H9 (cell line): ENCODE measurements at regions not wholly inside any gene's neighbourhood (a gene's known extent, or its start where the extent isn't known, plus 50 kb on each side); places are given as distances from the start of the nearest gene placed in this dataset.

ENCODE experiments used
- DNase-seq: peaks from one replicate; pipeline ENCODE4 v3.0.0-alpha.2; 2017
- H2AFZ ChIP-seq: one replicate; pipeline ENCODE4 v1.6.1; 2013; ENCODE audit warnings: mild to moderate bottlenecking, low read length, control low read depth, moderate library complexity
- H2AK5ac ChIP-seq: 2 replicates; pipeline ENCODE4 v1.6.1; 2013; ENCODE audit warnings: low read length, control low read depth, mixed read lengths; ENCODE audit not compliant: insufficient read length
- H2BK120ac ChIP-seq: one replicate; pipeline ENCODE4 v1.6.1; 2013; ENCODE audit warnings: low read depth, mild to moderate bottlenecking, low read length, control low read depth, inconsistent platforms; ENCODE audit not compliant: poor library complexity, severe bottlenecking
- H2BK12ac ChIP-seq: 2 replicates; pipeline ENCODE4 v1.6.1; 2013; ENCODE audit warnings: low read length, control low read depth, mixed read lengths, low read depth; ENCODE audit not compliant: insufficient read length
- H2BK15ac ChIP-seq: 2 replicates; pipeline ENCODE4 v1.6.1; 2013; ENCODE audit warnings: low read depth, low read length, control low read depth
- H2BK20ac ChIP-seq: one replicate; pipeline ENCODE4 v1.6.1; 2013; ENCODE audit warnings: low read depth, mild to moderate bottlenecking, low read length, control low read depth, inconsistent platforms; ENCODE audit not compliant: poor library complexity, severe bottlenecking
- H2BK5ac ChIP-seq: 2 replicates; pipeline ENCODE4 v1.6.1; 2013; ENCODE audit warnings: low read length, control low read depth, mixed read lengths; ENCODE audit not compliant: insufficient read length
- H3K14ac ChIP-seq: 2 replicates; pipeline ENCODE4 v1.6.1; 2013; ENCODE audit warnings: low read length, control low read depth; ENCODE audit not compliant: insufficient read depth
- H3K18ac ChIP-seq: 2 replicates; pipeline ENCODE4 v1.6.1; 2013; ENCODE audit warnings: low read depth, mild to moderate bottlenecking, mixed read lengths, low read length, control low read depth; ENCODE audit not compliant: insufficient read length
- H3K23ac ChIP-seq: 2 replicates; pipeline ENCODE4 v1.6.1; 2013; ENCODE audit warnings: low read length, control low read depth, mixed read lengths, low read depth; ENCODE audit not compliant: insufficient read length
- H3K23me2 ChIP-seq: 2 replicates; pipeline ENCODE4 v1.6.1; 2013; ENCODE audit warnings: low read depth, mild to moderate bottlenecking, mixed read lengths, low read length, control low read depth; ENCODE audit not compliant: insufficient read length, poor library complexity, severe bottlenecking
- H3K27ac ChIP-seq: 2 replicates; pipeline ENCODE4 v1.5.1; 2013; ENCODE audit warnings: low read length, control low read depth, mixed read lengths, low read depth; ENCODE audit not compliant: insufficient read length
- H3K27me3 ChIP-seq: 2 replicates; pipeline ENCODE4 v1.6.1; 2013; ENCODE audit warnings: low read length, control low read depth, inconsistent platforms; ENCODE audit not compliant: insufficient read depth
- H3K4ac ChIP-seq: 2 replicates; pipeline ENCODE4 v1.6.1; 2013; ENCODE audit warnings: low read depth, mild to moderate bottlenecking, control low read depth, inconsistent platforms, low read length, moderate library complexity
- H3K4me1 ChIP-seq: 2 replicates; pipeline ENCODE4 v1.6.1; 2013; ENCODE audit warnings: low read length, control low read depth, inconsistent platforms; ENCODE audit not compliant: insufficient read depth
- H3K4me2 ChIP-seq: 2 replicates; pipeline ENCODE4 v1.6.1; 2013; ENCODE audit warnings: low read length, control low read depth, mixed read lengths; ENCODE audit not compliant: insufficient read length, insufficient read depth
- H3K56ac ChIP-seq: 2 replicates; pipeline ENCODE4 v1.6.1; 2013; ENCODE audit warnings: low read depth, mild to moderate bottlenecking, mixed read lengths, low read length, control low read depth; ENCODE audit not compliant: insufficient read length
- H3K79me1 ChIP-seq: 2 replicates; pipeline ENCODE4 v1.6.1; 2013; ENCODE audit warnings: low read depth, mild to moderate bottlenecking, moderate library complexity, low read length, control low read depth, inconsistent platforms; ENCODE audit not compliant: insufficient read depth, poor library complexity, severe bottlenecking
- H3K79me2 ChIP-seq: 2 replicates; pipeline ENCODE4 v1.6.1; 2013; ENCODE audit warnings: low read length, control low read depth, inconsistent platforms; ENCODE audit not compliant: insufficient read depth
- H3K9ac ChIP-seq: 2 replicates; pipeline ENCODE4 v1.6.1; 2013; ENCODE audit warnings: low read length, control low read depth, mixed read lengths; ENCODE audit not compliant: insufficient read length; ENCODE audit errors: extremely low read depth
- H3K9me3 ChIP-seq: one replicate; pipeline ENCODE4 v1.6.1; 2013; ENCODE audit warnings: low read depth, low read length, inconsistent platforms; ENCODE audit not compliant: control insufficient read depth
- H3T11ph ChIP-seq: one replicate; pipeline ENCODE4 v1.6.1; 2013; ENCODE audit warnings: mild to moderate bottlenecking, low read length, control low read depth, inconsistent platforms
- H4K20me1 ChIP-seq: one replicate; pipeline ENCODE4 v1.6.1; 2013; ENCODE audit not compliant: control insufficient read depth, insufficient read length, insufficient read depth
- H4K5ac ChIP-seq: 2 replicates; pipeline ENCODE4 v1.6.1; 2013; ENCODE audit warnings: low read depth, mild to moderate bottlenecking, mixed read lengths, low read length, control low read depth; ENCODE audit not compliant: insufficient read length
- H4K8ac ChIP-seq: replicated peaks from 2 replicates; pipeline ENCODE4 v1.6.1; 2013; ENCODE audit warnings: low read length, control low read depth, mixed read lengths, low read depth; ENCODE audit not compliant: insufficient read length
- H4K91ac ChIP-seq: 2 replicates; pipeline ENCODE4 v1.6.1; 2013; ENCODE audit warnings: low read depth, mild to moderate bottlenecking, moderate library complexity, mixed read lengths, low read length, control low read depth; ENCODE audit not compliant: insufficient read length
- H3K27ac Mint-ChIP-seq, 3 experiments: 2 replicates in 2 of 3; 3 replicates in 1 of 3; pipeline ENCODE4 v1.8.0; 2020 to 2021; ENCODE audit warnings: mixed read lengths in 3 of 3, mild to moderate bottlenecking in 1 of 3, moderate library complexity in 1 of 3
- H3K27me3 Mint-ChIP-seq: 2 replicates; pipeline ENCODE4 v1.8.0; 2021; ENCODE audit warnings: low read depth, mild to moderate bottlenecking, moderate library complexity, mixed read lengths
- H3K36me3 Mint-ChIP-seq, 3 experiments: 2 replicates in 2 of 3; 3 replicates in 1 of 3; pipeline ENCODE4 v1.8.0; 2020 to 2021; ENCODE audit warnings: low read depth in 3 of 3, mixed read lengths in 3 of 3; ENCODE audit not compliant: insufficient read depth in 1 of 3
- H3K4me1 Mint-ChIP-seq, 2 experiments: 2 replicates each; pipeline ENCODE4 v1.8.0; 2020; ENCODE audit warnings: mixed read lengths in 2 of 2
- H3K4me3 Mint-ChIP-seq, 2 experiments: 2 replicates in 1 of 2; 3 replicates in 1 of 2; pipeline ENCODE4 v1.8.0; 2020 to 2021; ENCODE audit warnings: mild to moderate bottlenecking in 2 of 2, mixed read lengths in 2 of 2, moderate library complexity in 1 of 2
- H3K9me3 Mint-ChIP-seq, 2 experiments: 2 replicates in 1 of 2; 3 replicates in 1 of 2; pipeline ENCODE4 v1.8.0; 2020; ENCODE audit warnings: mild to moderate bottlenecking in 2 of 2, mixed read lengths in 2 of 2, moderate library complexity in 1 of 2
- CTCF ChIP-seq: fragments of 200-600 bp; sonication (generic); conservative IDR thresholded peaks from 3 replicates; pipeline ENCODE4 v1.8.0; 2021; ENCODE audit warnings: antibody characterized with exemption, mild to moderate bottlenecking
- WGBS: extraction: QIAGEN DNeasy Blood & Tissue Kit; methylation state at CpG from one replicate; pipeline ENCODE4 v1.1.7; 2013; ENCODE audit warnings: missing lambda C conversion rate, low lambda C conversion rate, mixed read lengths; ENCODE audit not compliant: insufficient read length; ENCODE audit errors: extremely low coverage; 5-methylcytosine and 5-hydroxymethylcytosine counted together

- no peak overlapping the region for H3K27ac ChIP-seq
- Mint-ChIP-seq H3K9me3 (no peaks in the 10 kb centered on the region), H3K36me3 (no peaks in the 10 kb centered on the region), H3K27ac (no peak overlapping the region), H3K4me1 (peaks cover 24 to 41% of the 10 kb centered on the region in 2 experiments), H3K27me3 (peaks cover 6% of the 10 kb centered on the region), H3K4me3 (no peak overlapping the region)
- H3K56ac ChIP-seq = no peak overlapping the region
- H3K4ac ChIP-seq = no peak overlapping the region
- H3K27me3 ChIP-seq = no peaks in the 10 kb centered on the region
- no peak overlapping the region for H2AFZ ChIP-seq
- DNase-seq = peak; percentile 28
- no peak overlapping the region for H2BK20ac ChIP-seq
- H2BK5ac ChIP-seq = no peak overlapping the region
- peaks cover 11% of the 10 kb centered on the region; the same call in 1 of the 2 replicates for H3K4me1 ChIP-seq
- H3K18ac ChIP-seq = no peak overlapping the region
- H4K91ac ChIP-seq = no peak overlapping the region
- H2AK5ac ChIP-seq = no peak overlapping the region
- H3K4me2 ChIP-seq = no peak overlapping the region
- no peak overlapping the region for H2BK15ac ChIP-seq
- WGBS = no CpG with 5 or more reads among the region's 17 CpGs
- no peak overlapping the region for H2BK12ac ChIP-seq
- H3K23ac ChIP-seq = no peak overlapping the region
- H3K9ac ChIP-seq = no peak overlapping the region
- no peaks in the 10 kb centered on the region for H4K20me1 ChIP-seq
- no peak overlapping the region; the same call in 1 of the 2 replicates for H3K14ac ChIP-seq
- no peak overlapping the region for H2BK120ac ChIP-seq
- no peak for TF ChIP-seq CTCF
- no peak overlapping the region for H4K5ac ChIP-seq
- no peak overlapping the region for H3T11ph ChIP-seq
- no peaks in the 10 kb centered on the region for H3K9me3 ChIP-seq
- H3K23me2 ChIP-seq = no peaks in the 10 kb centered on the region
- H4K8ac ChIP-seq = no peak overlapping the region
- H3K79me1 ChIP-seq = no peaks in the 10 kb centered on the region
- no peaks in the 10 kb centered on the region for H3K79me2 ChIP-seq
Measured at GRCh38 chr12:131221061-131221956, 267.6 kb downstream of the ADGRD1 start.
